MG63 (cell line): ENCODE measurements at regions not wholly inside any gene's neighbourhood (a gene's known extent, or its start where the extent isn't known, plus 50 kb on each side); places are given as distances from the start of the nearest gene placed in this dataset.
A peak's percentile ranks its signal among the peaks of the same experiment; 100 is the strongest.

Experiments used
- DNase-seq: peaks from one replicate; pipeline ENCODE4 v3.0.0-alpha.2; 2020
- H3K27me3 ChIP-seq: fragments of 250-450 bp; sonication (Bioruptor Pico); 2 replicates; pipeline ENCODE4 v1.5.1; 2020; ENCODE audit warnings: mild to moderate bottlenecking, moderate library complexity
- H3K36me3 ChIP-seq: fragments of 250-450 bp; sonication (Bioruptor Pico); 2 replicates; pipeline ENCODE4 v1.5.1; 2020; ENCODE audit warnings: mild to moderate bottlenecking, moderate library complexity
- H3K4me3 ChIP-seq: fragments of 250-450 bp; sonication (Bioruptor Pico); 2 replicates; pipeline ENCODE4 v1.5.1; 2020; ENCODE audit warnings: mild to moderate bottlenecking, moderate library complexity
- H3K9me3 ChIP-seq: fragments of 250-450 bp; sonication (Bioruptor Pico); 2 replicates; pipeline ENCODE4 v1.5.1; 2020; ENCODE audit warnings: mild to moderate bottlenecking, moderate library complexity

GRCh38 chr2:173458991-173459780 is 104.5 kb downstream of the CDCA7 start:
- Histone ChIP-seq H3K4me3 (no peak overlapping the region), H3K9me3 (no peaks in the 10 kb centered on the region), H3K27me3 (0 out of 2 replicates have a peak, but pooled peaks cover 2% of the 10 kb centered on the region), H3K36me3 (no peaks in the 10 kb centered on the region)
- no peak for DNase-seq

GRCh38 chr2:173462892-173463840 is 108.5 kb downstream of the CDCA7 start:
- 0 out of 2 replicates have a peak, but pooled peaks cover 2% of the 10 kb centered on the region for H3K27me3 ChIP-seq
- DNase-seq, result no peak
- H3K36me3 ChIP-seq, result no peaks in the 10 kb centered on the region
- no peaks in the 10 kb centered on the region for H3K9me3 ChIP-seq
- no peak overlapping the region for H3K4me3 ChIP-seq

- no peak for DNase-seq
- H3K27me3 ChIP-seq, result no peaks in the 10 kb centered on the region
- H3K4me3 ChIP-seq, result no peak overlapping the region
- H3K36me3 ChIP-seq, result no peaks in the 10 kb centered on the region
- H3K9me3 ChIP-seq, result no peaks in the 10 kb centered on the region
These were observed 109.2 kb downstream of the CDCA7 start for GRCh38 chr2:173463846-173464245.

GRCh38 chr2:173467751-173468150 is 113.1 kb downstream of the CDCA7 start:
- H3K36me3 ChIP-seq, result no peaks in the 10 kb centered on the region

GRCh38 chr2:173468266-173468793 is 113.7 kb downstream of the CDCA7 start:
- Histone ChIP-seq H3K27me3 (no peaks in the 10 kb centered on the region), H3K9me3 (no peaks in the 10 kb centered on the region), H3K4me3 (no peak overlapping the region), H3K36me3 (no peaks in the 10 kb centered on the region)
- no peak for DNase-seq

More at GRCh38 chr2:173467751-173468150, 113.1 kb downstream of the CDCA7 start:
- Histone ChIP-seq H3K9me3 (no peaks in the 10 kb centered on the region), H3K27me3 (no peaks in the 10 kb centered on the region), H3K4me3 (no peak overlapping the region)
- DNase-seq, result no peak

GRCh38 chr2:173472112-173472511 is 117.4 kb downstream of the CDCA7 start:
- Histone ChIP-seq H3K27me3 (no peaks in the 10 kb centered on the region), H3K36me3 (no peaks in the 10 kb centered on the region), H3K4me3 (no peak overlapping the region), H3K9me3 (no peaks in the 10 kb centered on the region)
- DNase-seq, result no peak

- no peak overlapping the region for H3K4me3 ChIP-seq
- no peaks in the 10 kb centered on the region for H3K36me3 ChIP-seq
- no peaks in the 10 kb centered on the region; the same call in 1 of the 2 replicates for H3K27me3 ChIP-seq
- no peak for DNase-seq
- H3K9me3 ChIP-seq, result no peaks in the 10 kb centered on the region; the same call in 1 of the 2 replicates
These were observed 128.5 kb downstream of the CDCA7 start for GRCh38 chr2:173483137-173483536.

GRCh38 chr2:173488861-173489260 is 134.2 kb downstream of the CDCA7 start:
- Histone ChIP-seq H3K27me3 (no peaks in the 10 kb centered on the region), H3K9me3 (no peaks in the 10 kb centered on the region; the same call in 1 of the 2 replicates), H3K36me3 (no peaks in the 10 kb centered on the region), H3K4me3 (no peak overlapping the region)
- no peak for DNase-seq

- H3K27me3 ChIP-seq, result no peaks in the 10 kb centered on the region
- no peaks in the 10 kb centered on the region; the same call in 1 of the 2 replicates for H3K9me3 ChIP-seq
- no peaks in the 10 kb centered on the region for H3K36me3 ChIP-seq
- H3K4me3 ChIP-seq, result no peak overlapping the region
- no peak for DNase-seq
These were observed 136.7 kb downstream of the CDCA7 start for GRCh38 chr2:173491418-173491817.

GRCh38 chr2:173493874-173494273 is 139.2 kb downstream of the CDCA7 start:
- no peaks in the 10 kb centered on the region for H3K9me3 ChIP-seq
- H3K36me3 ChIP-seq, result no peaks in the 10 kb centered on the region
- no peaks in the 10 kb centered on the region for H3K27me3 ChIP-seq
- no peak overlapping the region for H3K4me3 ChIP-seq
- no peak for DNase-seq

- Histone ChIP-seq H3K27me3 (no peaks in the 10 kb centered on the region), H3K36me3 (no peaks in the 10 kb centered on the region), H3K4me3 (no peak overlapping the region), H3K9me3 (peaks cover 2% of the 10 kb centered on the region; the same call in 1 of the 2 replicates)
- peak; percentile 19 for DNase-seq
These were observed 142.1 kb downstream of the CDCA7 start for GRCh38 chr2:173496746-173497145.

- no peak for DNase-seq
- Histone ChIP-seq H3K36me3 (no peaks in the 10 kb centered on the region), H3K27me3 (no peaks in the 10 kb centered on the region), H3K9me3 (peaks cover 2% of the 10 kb centered on the region; the same call in 1 of the 2 replicates), H3K4me3 (no peak overlapping the region)
These were observed 146.3 kb downstream of the CDCA7 start for GRCh38 chr2:173500953-173501352.

- Histone ChIP-seq H3K27me3 (0 out of 2 replicates have a peak, but pooled peaks cover 3% of the 10 kb centered on the region), H3K36me3 (no peaks in the 10 kb centered on the region), H3K4me3 (no peak overlapping the region), H3K9me3 (peaks cover 2% of the 10 kb centered on the region; the same call in 1 of the 2 replicates)
- DNase-seq, result no peak
These were observed 147.6 kb downstream of the CDCA7 start for GRCh38 chr2:173502296-173502695.

GRCh38 chr2:173511357-173511756 is 156.7 kb downstream of the CDCA7 start:
- H3K27me3 ChIP-seq, result peaks cover 18% of the 10 kb centered on the region

GRCh38 chr2:173511942-173512341 is 157.3 kb downstream of the CDCA7 start:
- no peak for DNase-seq
- no peak overlapping the region for H3K4me3 ChIP-seq
- H3K9me3 ChIP-seq, result no peaks in the 10 kb centered on the region; the same call in 1 of the 2 replicates
- no peaks in the 10 kb centered on the region for H3K36me3 ChIP-seq
- peaks cover 18% of the 10 kb centered on the region for H3K27me3 ChIP-seq

More at GRCh38 chr2:173511357-173511756, 156.7 kb downstream of the CDCA7 start:
- Histone ChIP-seq H3K9me3 (no peaks in the 10 kb centered on the region), H3K36me3 (no peaks in the 10 kb centered on the region), H3K4me3 (no peak overlapping the region)
- no peak for DNase-seq

GRCh38 chr2:173513107-173513727 is 158.5 kb downstream of the CDCA7 start:
- DNase-seq, result no peak
- Histone ChIP-seq H3K27me3 (peaks cover 18% of the 10 kb centered on the region), H3K9me3 (no peaks in the 10 kb centered on the region; the same call in 1 of the 2 replicates), H3K4me3 (no peak overlapping the region), H3K36me3 (no peaks in the 10 kb centered on the region)
